HCT116 (cell line): ENCODE measurements at regions not wholly inside any gene's neighbourhood (a gene's known extent, or its start where the extent isn't known, plus 50 kb on each side); places are given as distances from the start of the nearest gene placed in this dataset.

Experiments
- ATAC-seq: fragments of 200-7000 bp; cut with Tn5 transposase; 2 replicates; pipeline ENCODE4 v1.9.1; 2020; ENCODE audit warnings: mild to moderate bottlenecking, moderate library complexity
- BruUV-seq: library from RNA; stranded (reverse); fragments of 400-500 nt; replicated peaks from 2 replicates; lab custom pipeline; 2021; lab: Mats Ljungman, UMichigan
- CTCF ChIA-PET: fragments of 300-600 bp; sonication (Branson Sonifier 250); formaldehyde crosslinking; loops from one replicate; lab custom pipeline; 2021; ENCODE audit warnings: antibody characterized with exemption; lab: Charles Lee
- POLR2A ChIA-PET: fragments of 300-600, 350-600 bp; sonication (Branson Sonifier 250); formaldehyde crosslinking; loops from one replicate; lab custom pipeline; 2021; ENCODE audit warnings: antibody characterized with exemption; lab: Charles Lee
- RAD21 ChIA-PET, 2 experiments: fragments of 300-600 bp; sonication (Branson Sonifier 250); formaldehyde crosslinking; loops; one replicate each; lab custom pipeline; 2023; ENCODE audit warnings: low total read pairs in 2 of 2; ENCODE audit not compliant: uncharacterized antibody in 2 of 2, unreplicated experiment in 2 of 2, low non-redundant PET in 1 of 2; lab: Charles Lee
- DNase-seq: peaks from one replicate; pipeline ENCODE4 v3.0.0-alpha.2; 2010; ENCODE audit warnings: low read depth, low spot score
- H2AFZ ChIP-seq: fragments of 200-600 bp; shearing (Covaris generic), sonication (generic); 2 replicates; pipeline ENCODE4 v1.6.1; 2017; ENCODE audit warnings: low read depth, mixed run types, mixed read lengths, antibody characterized with exemption, low read length; ENCODE audit not compliant: poor library complexity, severe bottlenecking
- H3K27ac ChIP-seq: 2 replicates; pipeline ENCODE4 v1.5.1; 2012; ENCODE audit warnings: low read depth, low read length
- H3K27me3 ChIP-seq: fragments of 200-600 bp; sonication (generic); 2 replicates; pipeline ENCODE4 v1.6.1; 2016; ENCODE audit warnings: mixed run types, low read length, mixed read lengths; ENCODE audit not compliant: insufficient read depth
- H3K36me3 ChIP-seq, 2 experiments: fragments of 200-500 bp in 1 of 2; fragments of 200-600 bp in 1 of 2; sonication (Bioruptor generic) in 1 of 2; sonication (generic) in 1 of 2; 2 replicates each; pipeline versions ENCODE4 v1.5.1 to v1.6.1; 2014 to 2016; ENCODE audit warnings: low read length in 2 of 2, inconsistent platforms in 1 of 2, mixed read lengths in 1 of 2, mixed run types in 1 of 2; ENCODE audit not compliant: insufficient read depth in 2 of 2, control insufficient read depth in 1 of 2
- H3K4me1 ChIP-seq, 2 experiments: fragments of 200-600 bp in 1 of 2; sonication (generic) in 1 of 2; 2 replicates each; pipeline versions ENCODE4 v1.5.1 to v1.6.1; 2012 to 2017; ENCODE audit warnings: low read length in 2 of 2, inconsistent platforms in 1 of 2, mild to moderate bottlenecking in 1 of 2, mixed read lengths in 1 of 2, mixed run types in 1 of 2, moderate library complexity in 1 of 2; ENCODE audit not compliant: insufficient read depth in 2 of 2, control insufficient read depth in 1 of 2
- H3K4me2 ChIP-seq: fragments of 200-600 bp; sonication (generic); 2 replicates; pipeline ENCODE4 v1.6.1; 2017; ENCODE audit warnings: mixed run types, low read length, mixed read lengths
- H3K4me3 ChIP-seq, 2 experiments: fragments of 200-600 bp in 1 of 2; sonication (generic) in 1 of 2; replicated peaks in 1 of 2; 2 replicates each; pipeline ENCODE4 v1.5.1; 2011 to 2016; ENCODE audit warnings: low read length in 2 of 2, control low read depth in 1 of 2, low read depth in 1 of 2, mild to moderate bottlenecking in 1 of 2, mixed read lengths in 1 of 2, mixed run types in 1 of 2
- H3K79me2 ChIP-seq: fragments of 200-600 bp; sonication (generic); 2 replicates; pipeline ENCODE4 v1.6.1; 2017; ENCODE audit warnings: mild to moderate bottlenecking, mixed run types, low read length, moderate library complexity, mixed read lengths; ENCODE audit not compliant: insufficient read depth
- H3K9ac ChIP-seq: fragments of 200-600 bp; sonication (generic); 2 replicates; pipeline ENCODE4 v1.6.1; 2016; ENCODE audit warnings: low read length, mixed read lengths
- H3K9me2 ChIP-seq: fragments of 200-600 bp; sonication (generic), shearing (Covaris generic); 2 replicates; pipeline ENCODE4 v1.6.1; 2017; ENCODE audit warnings: mixed run types, mild to moderate bottlenecking, moderate library complexity; ENCODE audit not compliant: insufficient read depth
- H3K9me3 ChIP-seq, 2 experiments: fragments of 200-500 bp in 1 of 2; fragments of 200-600 bp in 1 of 2; sonication (Bioruptor generic) in 1 of 2; sonication (generic) in 1 of 2; 2 replicates each; pipeline ENCODE4 v1.6.1; 2014 to 2017; ENCODE audit warnings: low read length in 2 of 2, mixed read lengths in 2 of 2, inconsistent platforms in 1 of 2, low read depth in 1 of 2, mild to moderate bottlenecking in 1 of 2, mixed run types in 1 of 2, moderate library complexity in 1 of 2; ENCODE audit not compliant: control insufficient read depth in 1 of 2, insufficient read depth in 1 of 2
- H4K20me1 ChIP-seq: fragments of 200-600 bp; sonication (generic), shearing (Covaris generic); 2 replicates; pipeline ENCODE4 v1.6.1; 2017; ENCODE audit warnings: mixed run types, mild to moderate bottlenecking, moderate library complexity; ENCODE audit not compliant: insufficient read depth
- CBX3 ChIP-seq: IDR thresholded peaks from 2 replicates; pipeline ENCODE4 v1.6.1; 2012; ENCODE audit warnings: low read depth
- CEBPB ChIP-seq: IDR thresholded peaks from 2 replicates; pipeline ENCODE4 v1.6.1; 2012; ENCODE audit warnings: low read depth
- CTCF ChIP-seq, 3 experiments: fragments of 200-600 bp in 1 of 3; sonication (generic) in 1 of 3; IDR thresholded peaks in 2 of 3; conservative IDR thresholded peaks in 1 of 3; 2 replicates each; pipeline ENCODE4 v1.5.1; 2012 to 2017; ENCODE audit warnings: low read depth in 2 of 3, low read length in 2 of 3, antibody characterized with exemption in 1 of 3, borderline replicate concordance in 1 of 3, control low read depth in 1 of 3, mild to moderate bottlenecking in 1 of 3, mixed read lengths in 1 of 3, mixed run types in 1 of 3, moderate library complexity in 1 of 3; ENCODE audit not compliant: insufficient read depth in 1 of 3
- EGR1 ChIP-seq: IDR thresholded peaks from 2 replicates; pipeline ENCODE4 v1.6.1; 2012; ENCODE audit warnings: low read depth
- ELF1 ChIP-seq: IDR thresholded peaks from 2 replicates; pipeline ENCODE4 v1.6.1; 2012; ENCODE audit warnings: low read depth, borderline replicate concordance
- EZH2phosphoT487 ChIP-seq: fragments of 200-600 bp; IDR thresholded peaks from 2 replicates; pipeline ENCODE4 v1.6.1; 2018; ENCODE audit warnings: antibody characterized with exemption, borderline replicate concordance
- FOSL1 ChIP-seq: IDR thresholded peaks from 2 replicates; pipeline ENCODE4 v1.6.1; 2012; ENCODE audit warnings: low read depth
- JUND ChIP-seq: IDR thresholded peaks from 2 replicates; pipeline ENCODE4 v1.6.1; 2012
- POLR2A ChIP-seq: IDR thresholded peaks from 2 replicates; pipeline ENCODE4 v1.7.0; 2011; ENCODE audit warnings: borderline replicate concordance; ENCODE audit not compliant: insufficient read depth, insufficient read length; ENCODE audit errors: extremely low read depth
- SP1 ChIP-seq: IDR thresholded peaks from 2 replicates; pipeline ENCODE4 v1.6.1; 2012; ENCODE audit warnings: low read depth
- SRF ChIP-seq: IDR thresholded peaks from 2 replicates; pipeline ENCODE4 v1.6.1; 2012; ENCODE audit warnings: low read depth
- YY1 ChIP-seq: IDR thresholded peaks from 2 replicates; pipeline ENCODE4 v1.6.1; 2011; ENCODE audit warnings: low read length, low read depth, moderate library complexity, mild to moderate bottlenecking; ENCODE audit not compliant: insufficient replicate concordance; ENCODE audit errors: extremely low read depth
- ZNF274 ChIP-seq: fragments of 200-500 bp; sonication (Bioruptor generic); IDR thresholded peaks from 2 replicates; pipeline ENCODE4 v1.6.1; 2014; ENCODE audit warnings: mild to moderate bottlenecking, low read depth, low read length, inconsistent platforms
- intact Hi-C: fragments of 100-400 bp; cut with micrococcal nuclease; formaldehyde crosslinking; loops from 2 replicates; pipeline ENCODE4 v1.10.0; 2022
- TF ChIP-seq, protein P1 (sequence below): IDR thresholded peaks from 2 replicates; pipeline ENCODE4 v1.6.1; 2012; ENCODE audit warnings: low read depth
- TF ChIP-seq, protein P2 (sequence below): IDR thresholded peaks from 2 replicates; pipeline ENCODE4 v1.6.1; 2012

DNA sequence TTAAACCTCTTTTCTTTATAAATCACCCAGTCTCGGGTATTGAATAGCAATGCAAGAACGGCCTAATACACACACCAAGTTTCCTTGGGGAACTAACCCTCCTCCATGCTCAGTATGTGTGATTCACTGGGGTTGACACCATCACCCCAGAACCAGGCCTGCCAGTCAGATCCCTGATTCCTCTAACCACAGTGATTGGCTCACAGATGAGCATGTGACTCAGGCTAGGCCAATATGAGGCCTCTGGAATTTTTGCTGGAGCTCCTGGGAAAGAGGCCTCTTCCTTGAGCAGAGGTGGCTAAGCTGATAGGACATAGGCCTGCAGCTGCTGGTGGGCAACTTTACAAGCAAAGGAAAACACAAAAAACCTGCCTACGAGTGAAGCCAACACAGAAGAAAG, 74.7 kb upstream of the ZBTB40 start:
- no peak overlapping the region for H3K4me3 ChIP-seq
- no peaks in the 10 kb centered on the region for H3K36me3 ChIP-seq
- no peak overlapping the region for H3K4me2 ChIP-seq
- H2AFZ ChIP-seq, result no peak overlapping the region
- no peak for DNase-seq
- BruUV-seq, result no TSS peak
- CTCF ChIA-PET, result no interaction called here
- no peak overlapping the region for H3K9ac ChIP-seq
- no peak for TF ChIP-seq JUND
- TF ChIP-seq EGR1, result no peak
- no peak for TF ChIP-seq CTCF (IDR thresholded peaks at IDR 0.05 in 2 of 3, conservative IDR thresholded peaks at IDR 0.05 in 1 of 3; ENCODE audit: borderline replicate concordance in 1 of 3, insufficient read depth in 1 of 3, low read depth in 2 of 3, low read length in 2 of 3)
- TF ChIP-seq, all 23 proteins: peak for 0
- Histone ChIP-seq H4K20me1 (no peaks in the 10 kb centered on the region), H3K27me3 (no peaks in the 10 kb centered on the region), H3K27ac (no peak overlapping the region), H3K4me1 (peaks cover 0 to 10% of the 10 kb centered on the region in 2 experiments; a peak in 1 of 4 replicates), H3K9me2 (no peaks in the 10 kb centered on the region), H3K9me3 (no peaks in the 10 kb centered on the region), H3K79me2 (no peaks in the 10 kb centered on the region)
- peak; percentile 65 for ATAC-seq
- ChIA-PET RAD21 (no interaction called here), POLR2A (no interaction called here)
- intact Hi-C loops, result no loop called here

DNA sequence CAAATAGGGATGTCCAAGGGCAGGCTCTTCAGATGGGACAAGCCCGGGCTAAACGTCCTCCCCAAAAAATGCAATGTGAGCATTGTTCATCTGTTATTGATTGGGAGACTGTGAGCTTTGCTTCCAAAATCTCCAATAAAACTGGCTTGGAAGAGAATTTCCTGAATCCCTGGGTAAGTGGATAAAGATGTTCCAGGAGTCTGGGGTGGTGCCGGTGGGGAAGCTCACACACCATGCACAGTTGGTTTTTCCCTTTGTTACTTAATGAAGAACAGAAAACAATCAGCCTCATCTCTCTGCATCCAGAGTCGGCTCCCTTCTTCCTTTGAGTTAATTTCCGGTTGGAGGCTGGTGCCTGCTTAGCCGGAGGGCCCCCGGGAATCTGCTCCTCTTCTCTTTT, 72.1 kb upstream of the ZBTB40 start:
- H3K9me3 ChIP-seq, result no peaks in the 10 kb centered on the region
- H3K9me2 ChIP-seq, result no peaks in the 10 kb centered on the region
- ChIA-PET RAD21 (no interaction called here), POLR2A (no interaction called here), CTCF (no interaction called here)
- DNase-seq (no peak), ATAC-seq (no peak)
- H3K79me2 ChIP-seq, result no peaks in the 10 kb centered on the region
- intact Hi-C loops, result no loop called here
- H3K4me3 ChIP-seq, result no peak overlapping the region
- H3K4me1 ChIP-seq, result peaks cover 0 to 10% of the 10 kb centered on the region in 2 experiments; a peak in 1 of 4 replicates
- no peak overlapping the region for H2AFZ ChIP-seq
- no peak overlapping the region for H3K4me2 ChIP-seq
- no peak overlapping the region for H3K9ac ChIP-seq
- H3K36me3 ChIP-seq, result no peaks in the 10 kb centered on the region
- no peaks in the 10 kb centered on the region for H4K20me1 ChIP-seq
- no TSS peak for BruUV-seq
- no peaks in the 10 kb centered on the region for H3K27me3 ChIP-seq
- no peak overlapping the region for H3K27ac ChIP-seq
- TF ChIP-seq ZNF274, result no peak
- TF ChIP-seq SRF, result no peak
- TF ChIP-seq CBX3, result no peak
- no peak for TF ChIP-seq POLR2A
- no peak for TF ChIP-seq EZH2phosphoT487
- TF ChIP-seq YY1, result no peak
- TF ChIP-seq, protein P1, sequence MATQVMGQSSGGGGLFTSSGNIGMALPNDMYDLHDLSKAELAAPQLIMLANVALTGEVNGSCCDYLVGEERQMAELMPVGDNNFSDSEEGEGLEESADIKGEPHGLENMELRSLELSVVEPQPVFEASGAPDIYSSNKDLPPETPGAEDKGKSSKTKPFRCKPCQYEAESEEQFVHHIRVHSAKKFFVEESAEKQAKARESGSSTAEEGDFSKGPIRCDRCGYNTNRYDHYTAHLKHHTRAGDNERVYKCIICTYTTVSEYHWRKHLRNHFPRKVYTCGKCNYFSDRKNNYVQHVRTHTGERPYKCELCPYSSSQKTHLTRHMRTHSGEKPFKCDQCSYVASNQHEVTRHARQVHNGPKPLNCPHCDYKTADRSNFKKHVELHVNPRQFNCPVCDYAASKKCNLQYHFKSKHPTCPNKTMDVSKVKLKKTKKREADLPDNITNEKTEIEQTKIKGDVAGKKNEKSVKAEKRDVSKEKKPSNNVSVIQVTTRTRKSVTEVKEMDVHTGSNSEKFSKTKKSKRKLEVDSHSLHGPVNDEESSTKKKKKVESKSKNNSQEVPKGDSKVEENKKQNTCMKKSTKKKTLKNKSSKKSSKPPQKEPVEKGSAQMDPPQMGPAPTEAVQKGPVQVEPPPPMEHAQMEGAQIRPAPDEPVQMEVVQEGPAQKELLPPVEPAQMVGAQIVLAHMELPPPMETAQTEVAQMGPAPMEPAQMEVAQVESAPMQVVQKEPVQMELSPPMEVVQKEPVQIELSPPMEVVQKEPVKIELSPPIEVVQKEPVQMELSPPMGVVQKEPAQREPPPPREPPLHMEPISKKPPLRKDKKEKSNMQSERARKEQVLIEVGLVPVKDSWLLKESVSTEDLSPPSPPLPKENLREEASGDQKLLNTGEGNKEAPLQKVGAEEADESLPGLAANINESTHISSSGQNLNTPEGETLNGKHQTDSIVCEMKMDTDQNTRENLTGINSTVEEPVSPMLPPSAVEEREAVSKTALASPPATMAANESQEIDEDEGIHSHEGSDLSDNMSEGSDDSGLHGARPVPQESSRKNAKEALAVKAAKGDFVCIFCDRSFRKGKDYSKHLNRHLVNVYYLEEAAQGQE, result no peak
- no peak for TF ChIP-seq FOSL1
- TF ChIP-seq, protein P2, sequence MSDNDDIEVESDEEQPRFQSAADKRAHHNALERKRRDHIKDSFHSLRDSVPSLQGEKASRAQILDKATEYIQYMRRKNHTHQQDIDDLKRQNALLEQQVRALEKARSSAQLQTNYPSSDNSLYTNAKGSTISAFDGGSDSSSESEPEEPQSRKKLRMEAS, result no peak
- TF ChIP-seq SP1, result no peak
- no peak for TF ChIP-seq CEBPB
- TF ChIP-seq ELF1, result no peak
